ENCODE measurements at regions not wholly inside any gene's neighbourhood (a gene's known extent, or its start where the extent isn't known, plus 50 kb on each side); places are given as distances from the start of the nearest gene placed in this dataset.

DNA sequence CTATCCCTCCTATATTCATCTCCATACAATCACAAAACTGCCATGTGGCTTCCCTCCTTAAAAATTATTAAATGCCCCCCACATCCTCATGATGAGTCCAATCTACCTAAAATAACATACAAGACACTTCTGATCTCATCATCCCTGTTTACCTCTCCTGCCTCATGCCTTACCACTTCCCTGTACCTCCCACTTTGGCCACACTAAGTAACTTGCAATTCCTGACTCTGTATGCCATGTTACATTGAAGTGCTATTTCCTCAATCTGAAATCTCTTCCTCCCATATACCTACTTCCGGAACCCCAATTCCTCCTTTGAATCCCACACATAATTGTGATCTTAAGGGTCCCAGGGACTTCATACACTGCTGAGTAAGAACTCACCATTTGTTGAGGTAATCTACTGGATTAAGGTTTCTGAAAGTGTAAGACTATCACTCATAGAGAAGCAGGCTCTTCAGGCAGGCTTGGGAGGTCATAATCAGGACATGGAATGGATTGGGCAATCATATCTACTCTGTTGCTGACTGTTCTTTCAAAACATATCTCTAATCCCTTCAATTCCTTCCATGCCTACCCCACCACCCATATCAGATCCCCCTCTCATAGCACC lies 117.6 kb upstream of the PLEKHG7 start:
- BruUV-seq (replicated peaks), result no TSS peak
- no peaks in the 10 kb centered on the region for H3K36me3 ChIP-seq (ENCODE audit: control insufficient read depth, insufficient read depth, low read length)
- intact Hi-C loops (cut with micrococcal nuclease; ENCODE audit: unreplicated experiment), result no loop called here
- no peaks in the 10 kb centered on the region for H3K4me1 ChIP-seq
- Mint-ChIP-seq H3K27ac (ENCODE audit: unreplicated experiment) (no peak overlapping the region), H3K36me3 (ENCODE audit: insufficient read depth, unreplicated experiment) (no peaks in the 10 kb centered on the region), H3K4me3 (ENCODE audit: unreplicated experiment) (no peak overlapping the region), H3K4me1 (ENCODE audit: low read depth, unreplicated experiment) (no peaks in the 10 kb centered on the region), H3K9me3 (ENCODE audit: unreplicated experiment) (peaks cover 30% of the 10 kb centered on the region), H3K27me3 (ENCODE audit: insufficient read depth, unreplicated experiment) (peaks cover 13% of the 10 kb centered on the region)
- ChIA-PET CTCF (no interaction called here), POLR2A (no interaction called here)
- no peaks in the 10 kb centered on the region for H3K9me3 ChIP-seq
- DNase-seq, result no peak
- TF ChIP-seq, protein P1, sequence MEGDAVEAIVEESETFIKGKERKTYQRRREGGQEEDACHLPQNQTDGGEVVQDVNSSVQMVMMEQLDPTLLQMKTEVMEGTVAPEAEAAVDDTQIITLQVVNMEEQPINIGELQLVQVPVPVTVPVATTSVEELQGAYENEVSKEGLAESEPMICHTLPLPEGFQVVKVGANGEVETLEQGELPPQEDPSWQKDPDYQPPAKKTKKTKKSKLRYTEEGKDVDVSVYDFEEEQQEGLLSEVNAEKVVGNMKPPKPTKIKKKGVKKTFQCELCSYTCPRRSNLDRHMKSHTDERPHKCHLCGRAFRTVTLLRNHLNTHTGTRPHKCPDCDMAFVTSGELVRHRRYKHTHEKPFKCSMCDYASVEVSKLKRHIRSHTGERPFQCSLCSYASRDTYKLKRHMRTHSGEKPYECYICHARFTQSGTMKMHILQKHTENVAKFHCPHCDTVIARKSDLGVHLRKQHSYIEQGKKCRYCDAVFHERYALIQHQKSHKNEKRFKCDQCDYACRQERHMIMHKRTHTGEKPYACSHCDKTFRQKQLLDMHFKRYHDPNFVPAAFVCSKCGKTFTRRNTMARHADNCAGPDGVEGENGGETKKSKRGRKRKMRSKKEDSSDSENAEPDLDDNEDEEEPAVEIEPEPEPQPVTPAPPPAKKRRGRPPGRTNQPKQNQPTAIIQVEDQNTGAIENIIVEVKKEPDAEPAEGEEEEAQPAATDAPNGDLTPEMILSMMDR (IDR thresholded peaks at IDR 0.05; ENCODE audit: insufficient read depth in 1 of 2, low read depth in 1 of 2, low read length in 1 of 2, severe bottlenecking in 1 of 2, unreplicated experiment in 1 of 2), result no peak
- no peaks in the 10 kb centered on the region for H3K27me3 ChIP-seq (replicated peaks; ENCODE audit: control insufficient read depth, insufficient read depth, low read length)
- no peak overlapping the region for H3K4me3 ChIP-seq (ENCODE audit: low read depth, low read length)

DNA sequence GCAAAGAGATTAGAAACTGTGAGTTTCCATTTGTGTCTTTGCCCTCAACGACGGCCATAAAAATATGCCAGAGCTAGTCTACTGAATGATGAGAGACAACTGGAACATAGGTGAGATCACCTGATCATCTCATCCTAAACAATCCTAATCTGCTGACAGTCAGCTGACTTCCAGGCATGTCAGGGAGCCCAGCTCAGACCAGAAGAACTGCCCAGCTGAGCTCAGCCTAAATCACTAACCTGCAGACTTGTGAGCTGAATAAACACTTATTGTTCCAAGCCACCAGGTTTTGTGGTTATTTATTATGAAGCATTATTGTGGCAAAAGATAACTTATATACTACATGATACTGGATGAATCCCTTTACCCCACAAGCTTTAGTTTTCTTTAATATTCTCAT lies 118.9 kb upstream of the PLEKHG7 start:
- Histone ChIP-seq H3K36me3 (ENCODE audit: control insufficient read depth, insufficient read depth, low read length) (no peaks in the 10 kb centered on the region), H3K4me1 (no peaks in the 10 kb centered on the region), H3K4me3 (ENCODE audit: low read depth, low read length) (no peak overlapping the region), H3K9me3 (no peaks in the 10 kb centered on the region), H3K27me3 (replicated peaks; ENCODE audit: control insufficient read depth, insufficient read depth, low read length) (no peaks in the 10 kb centered on the region)
- Mint-ChIP-seq H3K4me1 (ENCODE audit: low read depth, unreplicated experiment) (no peaks in the 10 kb centered on the region), H3K27me3 (ENCODE audit: insufficient read depth, unreplicated experiment) (peaks cover 11% of the 10 kb centered on the region), H3K36me3 (ENCODE audit: insufficient read depth, unreplicated experiment) (no peaks in the 10 kb centered on the region), H3K27ac (ENCODE audit: unreplicated experiment) (no peak overlapping the region), H3K9me3 (ENCODE audit: unreplicated experiment) (peaks cover 30% of the 10 kb centered on the region), H3K4me3 (ENCODE audit: unreplicated experiment) (no peak overlapping the region)
- TF ChIP-seq, protein P1 (IDR thresholded peaks at IDR 0.05; ENCODE audit: insufficient read depth in 1 of 2, low read depth in 1 of 2, low read length in 1 of 2, severe bottlenecking in 1 of 2, unreplicated experiment in 1 of 2), result no peak
- ChIA-PET POLR2A (no interaction called here), CTCF (no interaction called here)
- BruUV-seq (replicated peaks), result no TSS peak
- no peak for DNase-seq
- intact Hi-C loops (cut with micrococcal nuclease; ENCODE audit: unreplicated experiment), result no loop called here

DNA sequence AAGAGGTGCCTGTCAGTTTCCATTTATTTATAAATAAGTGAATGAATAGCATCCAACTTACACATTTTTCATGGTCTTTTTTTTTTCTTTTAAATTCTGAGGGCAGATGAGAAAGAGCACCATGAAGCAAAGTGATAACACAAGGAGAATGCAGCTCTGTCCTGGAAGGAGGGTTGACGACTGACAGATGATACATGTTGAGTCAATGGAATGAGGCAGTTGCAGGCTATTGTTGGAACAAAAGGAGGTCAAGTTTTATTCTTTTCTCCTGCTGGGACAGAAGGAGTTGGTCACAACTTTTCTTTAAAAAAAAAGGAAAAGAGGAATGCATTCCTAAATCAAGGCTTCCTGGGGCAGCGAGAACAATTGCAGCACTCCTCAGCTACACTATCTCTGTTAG lies 119.9 kb upstream of the PLEKHG7 start:
- ChIA-PET POLR2A (no interaction called here), CTCF (no interaction called here)
- H3K27ac Mint-ChIP-seq (ENCODE audit: unreplicated experiment), result no peak overlapping the region
- H3K4me1 Mint-ChIP-seq (ENCODE audit: low read depth, unreplicated experiment), result no peaks in the 10 kb centered on the region
- no peak for DNase-seq
- H3K27me3 Mint-ChIP-seq (ENCODE audit: insufficient read depth, unreplicated experiment), result peaks cover 11% of the 10 kb centered on the region
- no peak overlapping the region for H3K4me3 ChIP-seq (ENCODE audit: low read depth, low read length)
- no peak overlapping the region for H3K4me3 Mint-ChIP-seq (ENCODE audit: unreplicated experiment)
- intact Hi-C loops (cut with micrococcal nuclease; ENCODE audit: unreplicated experiment), result no loop called here
- TF ChIP-seq, protein P1 (IDR thresholded peaks at IDR 0.05; ENCODE audit: insufficient read depth in 1 of 2, low read depth in 1 of 2, low read length in 1 of 2, severe bottlenecking in 1 of 2, unreplicated experiment in 1 of 2), result no peak
- H3K9me3 Mint-ChIP-seq (ENCODE audit: unreplicated experiment), result peaks cover 30% of the 10 kb centered on the region
- H3K9me3 ChIP-seq, result no peaks in the 10 kb centered on the region
- no peaks in the 10 kb centered on the region for H3K36me3 Mint-ChIP-seq (ENCODE audit: insufficient read depth, unreplicated experiment)
- H3K4me1 ChIP-seq, result no peaks in the 10 kb centered on the region
- no peaks in the 10 kb centered on the region for H3K27me3 ChIP-seq (replicated peaks; ENCODE audit: control insufficient read depth, insufficient read depth, low read length)
- no peaks in the 10 kb centered on the region for H3K36me3 ChIP-seq (ENCODE audit: control insufficient read depth, insufficient read depth, low read length)
- no TSS peak for BruUV-seq (replicated peaks)

Measured in Caco-2 (cell line).